ENCODE measurements at regions not wholly inside any gene's neighbourhood (a gene's known extent, or its start where the extent isn't known, plus 50 kb on each side); places are given as distances from the start of the nearest gene placed in this dataset.

GRCh38 chr20:12464036-12464435, 544.7 kb upstream of the SPTLC3 start:
- intact Hi-C loops (cut with micrococcal nuclease) = no loop called here
- FAIRE-seq (no peak), DNase-seq (ENCODE audit: low read depth, low spot score) (no peak)
- dilution Hi-C loops (cut with MboI; ENCODE audit: extremely low pct_ligation_motif_present, low sequenced_read_pairs) = no loop called here
- ChIA-PET CTCF (no interaction called here), POLR2A (no interaction called here)
- no peak overlapping the region for H3K4me2 ChIP-seq (ENCODE audit: insufficient read depth, low read length)
- H3K4me1 ChIP-seq (ENCODE audit: control insufficient read depth, extremely low read depth, insufficient read depth, low read length) = no peaks in the 10 kb centered on the region
- BruUV-seq (replicated peaks) = no TSS peak
- no peak overlapping the region for H3K4me3 ChIP-seq (replicated peaks in 1 of 3; ENCODE audit: insufficient read depth in 1 of 3, low read depth in 1 of 3, low read length in 3 of 3)
- TF ChIP-seq POLR2AphosphoS5 (IDR thresholded peaks at IDR 0.05; ENCODE audit: insufficient read depth, low read depth, low read length) = no peak
- no peak for TF ChIP-seq CTCF (IDR thresholded peaks at IDR 0.05; ENCODE audit: extremely low read depth in 1 of 2, insufficient read depth in 1 of 2, low read depth in 1 of 2, low read length in 2 of 2)
- TF ChIP-seq POLR2A (IDR thresholded peaks at IDR 0.05; ENCODE audit: low read depth, low read length) = no peak
- TF ChIP-seq MAX (IDR thresholded peaks at IDR 0.05; ENCODE audit: insufficient read depth, insufficient read length) = no peak
- TF ChIP-seq GATA2 (IDR thresholded peaks at IDR 0.05; ENCODE audit: insufficient read depth, insufficient read length, low read depth, low read length) = no peak
- no peak for TF ChIP-seq JUN (IDR thresholded peaks at IDR 0.05; ENCODE audit: borderline replicate concordance, insufficient read depth, insufficient read length, low read depth)
- no peak for TF ChIP-seq FOS (IDR thresholded peaks at IDR 0.05; ENCODE audit: borderline replicate concordance, insufficient read depth, low read length)
- no peak for TF ChIP-seq MYC (IDR thresholded peaks at IDR 0.05; ENCODE audit: low read depth, low read length)
- no peak for TF ChIP-seq EZH2 (IDR thresholded peaks at IDR 0.05; ENCODE audit: borderline replicate concordance, low read depth, low read length, severe bottlenecking)
- no peak overlapping the region for H3K27ac ChIP-seq (ENCODE audit: insufficient read depth, low read depth, low read length)
- no peaks in the 10 kb centered on the region for H3K36me3 ChIP-seq (ENCODE audit: control insufficient read depth in 2 of 2, extremely low read depth in 1 of 2, insufficient read depth in 2 of 2, low read length in 2 of 2)
- no peaks in the 10 kb centered on the region for H3K79me2 ChIP-seq (ENCODE audit: control insufficient read depth, insufficient read depth, low read length)
- no peak overlapping the region for H2AFZ ChIP-seq (ENCODE audit: low read depth, low read length)
- H3K9ac ChIP-seq (replicated peaks; ENCODE audit: extremely low read depth, insufficient read depth, low read length) = no peak overlapping the region
- H3K9me1 ChIP-seq (replicated peaks; ENCODE audit: control insufficient read depth, extremely low read depth, insufficient read depth, low read length) = no peaks in the 10 kb centered on the region
- no peaks in the 10 kb centered on the region for H3K27me3 ChIP-seq (ENCODE audit: control insufficient read depth in 2 of 2, insufficient read depth in 2 of 2, low read length in 2 of 2)
- no peaks in the 10 kb centered on the region for H3K9me3 ChIP-seq (replicated peaks; ENCODE audit: control insufficient read depth, insufficient read depth, low read length)
- H4K20me1 ChIP-seq (replicated peaks; ENCODE audit: control insufficient read depth, extremely low read depth, insufficient read depth, low read length) = no peaks in the 10 kb centered on the region
